ENCODE measurements at regions not wholly inside any gene's neighbourhood (a gene's known extent, or its start where the extent isn't known, plus 50 kb on each side); places are given as distances from the start of the nearest gene placed in this dataset.

DNA sequence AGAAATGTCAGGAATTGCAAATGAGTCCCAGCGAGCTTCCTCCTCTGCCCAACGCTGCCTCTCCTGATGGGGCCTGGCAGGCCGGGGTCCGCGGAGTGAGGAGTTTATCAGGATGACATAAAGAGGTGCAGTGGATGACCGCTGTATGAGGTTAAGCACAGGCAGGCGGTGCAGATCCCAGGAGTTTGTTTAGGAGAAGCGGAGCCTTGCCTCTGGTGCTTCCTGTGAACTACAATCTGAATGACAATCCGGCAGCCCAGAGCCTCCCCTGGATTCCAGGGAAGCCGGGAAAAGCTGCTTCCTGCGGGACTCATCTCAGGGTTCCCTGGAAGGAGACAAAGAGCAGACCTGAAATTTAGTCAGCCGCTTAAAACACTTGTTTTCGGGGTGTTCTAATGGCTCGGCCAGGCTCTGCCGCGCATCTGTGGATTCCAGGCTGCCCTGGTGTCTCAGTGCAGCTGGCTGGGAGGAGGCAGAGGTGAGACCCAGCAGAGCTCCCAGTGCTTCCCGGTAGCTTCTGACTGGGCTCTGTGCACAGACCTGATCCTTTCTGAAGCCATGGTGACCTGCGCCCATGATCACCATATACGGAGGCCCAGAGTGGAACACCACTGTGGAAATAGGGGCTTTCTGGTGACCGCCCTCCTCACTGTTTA is 69.8 kb upstream of the IRX4 start:
- in situ Hi-C loops (cut with MboI; ENCODE audit: low pct_unique_long_range_greater_than_20kb in 2 of 9, low sequenced_read_pairs in 9 of 9, unreplicated experiment in 9 of 9): no loop called here
- no peak overlapping the region for H3K27ac ChIP-seq
- ATAC-seq (replicated peaks in 6 of 8): peak in 3 of 8 experiments; percentile 40 to 70 (median 70)
- WGBS, 10 experiments: 19 to 70% (median 40%) methylated on average over 1 to 11 of the region's 20 CpGs; no CpG with 5 or more reads in 3 of the 10 experiments
- no peaks in the 10 kb centered on the region for H3K4me1 ChIP-seq (replicated peaks in 1 of 2)
- no peak overlapping the region for H3K4me3 ChIP-seq

DNA sequence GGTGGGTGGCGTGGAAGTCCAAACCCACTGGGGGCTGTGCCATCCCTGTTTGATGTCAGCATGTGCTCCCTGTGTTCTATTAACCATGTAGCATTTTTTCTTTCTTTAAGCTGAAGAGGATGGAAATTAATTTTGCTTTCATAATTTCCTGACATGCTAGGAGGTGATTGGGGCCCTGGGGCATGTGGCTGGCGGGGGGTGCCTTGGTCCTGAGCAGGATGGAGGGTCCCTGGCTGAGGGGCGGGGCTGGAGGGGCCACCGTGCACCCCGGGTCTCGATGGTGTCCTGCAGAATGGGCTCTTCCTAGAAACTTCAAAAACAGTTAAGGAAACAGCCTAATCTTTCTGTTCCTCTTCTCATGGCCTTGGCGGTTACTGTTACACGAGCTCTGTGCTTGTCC is 69.3 kb upstream of the IRX4 start:
- in situ Hi-C loops (cut with MboI; ENCODE audit: low pct_unique_long_range_greater_than_20kb in 2 of 9, low sequenced_read_pairs in 9 of 9, unreplicated experiment in 9 of 9): no loop called here
- ATAC-seq (replicated peaks in 6 of 8): no peak
- WGBS, 10 experiments: 40 to 83% methylated on average over 1 to 3 of the region's 8 CpGs; no CpG with 5 or more reads in 8 of the 10 experiments
- no peak overlapping the region for H3K4me3 ChIP-seq
- H3K27ac ChIP-seq: no peak overlapping the region
- H3K4me1 ChIP-seq (replicated peaks in 1 of 2): no peaks in the 10 kb centered on the region

DNA sequence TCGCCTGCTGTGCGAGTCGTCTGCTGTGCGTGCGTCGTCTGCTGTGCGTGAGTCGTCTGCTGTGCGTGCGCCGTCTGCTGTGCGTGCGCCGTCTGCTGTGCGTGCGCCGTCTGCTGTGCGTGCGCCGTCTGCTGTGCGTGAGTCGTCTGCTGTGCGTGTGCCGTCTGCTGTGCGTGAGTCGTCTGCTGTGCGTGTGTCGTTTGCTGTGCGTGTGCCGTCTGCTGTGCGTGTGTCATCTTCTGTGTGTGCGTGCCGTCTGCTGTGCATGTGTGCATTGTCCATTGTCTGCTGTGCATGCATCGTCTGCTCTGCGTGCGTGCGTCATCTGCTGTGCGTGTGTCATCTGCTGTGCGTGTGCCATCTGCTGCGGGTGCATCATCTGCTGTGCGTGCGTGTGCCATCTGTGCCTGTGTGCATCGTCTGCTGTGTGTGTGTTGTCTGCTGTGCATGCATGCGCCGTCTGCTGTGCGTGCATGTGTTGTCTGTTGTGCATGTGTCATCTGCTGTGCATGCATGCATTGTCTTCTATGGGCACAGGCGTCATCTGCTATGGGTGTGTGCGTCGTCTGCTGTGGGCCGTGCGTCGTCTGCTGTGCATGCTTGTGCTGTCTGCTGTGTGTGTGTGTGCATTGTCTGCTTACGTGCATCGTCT is 68.6 kb upstream of the IRX4 start:
- no peak for ATAC-seq (replicated peaks in 6 of 8)
- in situ Hi-C loops (cut with MboI; ENCODE audit: low pct_unique_long_range_greater_than_20kb in 2 of 9, low sequenced_read_pairs in 9 of 9, unreplicated experiment in 9 of 9): no loop called here
- 50 to 96% (median 73%) methylated on average over 1 to 28 of the region's 54 CpGs; no CpG with 5 or more reads in 5 of the 10 experiments for WGBS, 10 experiments
- H3K27ac ChIP-seq: no peak overlapping the region
- H3K4me1 ChIP-seq (replicated peaks in 1 of 2): no peaks in the 10 kb centered on the region
- no peak overlapping the region for H3K4me3 ChIP-seq

DNA sequence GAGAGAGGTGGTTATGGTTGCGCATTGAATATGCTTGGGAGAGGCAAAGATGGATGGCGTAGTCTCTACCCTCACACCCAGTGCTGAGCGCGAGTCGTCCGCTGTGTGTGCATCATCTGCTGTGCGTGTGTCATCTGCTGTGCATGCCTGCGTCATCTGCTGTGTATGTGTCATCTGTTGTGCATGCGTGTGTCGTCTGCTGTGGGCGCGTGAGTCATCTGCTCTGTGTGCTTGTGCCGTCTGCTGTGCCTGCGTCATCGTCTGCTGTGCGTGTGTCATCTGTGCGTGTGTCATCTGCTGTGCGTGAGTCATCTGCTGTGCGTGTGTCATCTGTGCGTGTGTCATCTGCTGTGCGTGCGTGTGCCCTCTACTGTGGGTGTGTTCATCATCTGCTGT is 68.0 kb upstream of the IRX4 start:
- Histone ChIP-seq H3K27ac (no peak overlapping the region), H3K4me3 (no peak overlapping the region), H3K4me1 (replicated peaks in 1 of 2) (no peaks in the 10 kb centered on the region)
- 30 to 100% (median 95%) methylated on average over 1 to 4 of the region's 22 CpGs; no CpG with 5 or more reads in 7 of the 10 experiments for WGBS, 10 experiments
- ATAC-seq (replicated peaks in 6 of 8): no peak
- in situ Hi-C loops (cut with MboI; ENCODE audit: low pct_unique_long_range_greater_than_20kb in 2 of 9, low sequenced_read_pairs in 9 of 9, unreplicated experiment in 9 of 9): no loop called here

DNA sequence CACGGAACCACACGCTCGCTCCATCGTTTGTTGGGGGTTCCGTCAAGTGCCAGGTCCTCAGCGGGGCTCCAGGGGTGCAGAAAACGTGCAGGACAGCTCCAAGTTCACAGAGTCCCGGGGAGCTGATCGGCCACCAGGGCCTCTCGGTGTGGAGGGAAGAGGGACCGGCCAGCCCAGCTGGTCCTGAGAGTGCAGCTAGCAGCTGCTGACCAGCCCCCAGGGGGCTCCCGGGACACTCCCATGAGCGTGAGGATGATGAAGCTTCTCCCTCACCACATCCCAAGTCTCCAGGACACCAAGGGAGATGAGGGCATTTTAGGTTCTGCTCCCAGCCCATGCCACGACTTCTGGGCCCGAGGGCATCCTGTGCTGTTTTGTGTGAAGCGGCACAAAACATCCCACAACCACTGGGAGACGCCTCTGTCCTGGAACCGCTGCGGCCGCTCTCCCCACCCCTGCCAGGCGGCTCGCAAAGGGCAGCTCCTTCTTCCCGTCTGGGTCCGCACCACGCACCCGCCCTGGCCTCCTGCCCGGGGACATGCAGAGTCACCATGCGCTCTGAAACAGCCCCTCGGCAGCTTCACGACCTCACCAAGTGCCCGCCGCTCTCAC is 67.5 kb upstream of the IRX4 start:
- 43 to 100% (median 78%) methylated on average over 1 to 6 of the region's 32 CpGs; no CpG with 5 or more reads in 4 of the 10 experiments for WGBS, 10 experiments

DNA sequence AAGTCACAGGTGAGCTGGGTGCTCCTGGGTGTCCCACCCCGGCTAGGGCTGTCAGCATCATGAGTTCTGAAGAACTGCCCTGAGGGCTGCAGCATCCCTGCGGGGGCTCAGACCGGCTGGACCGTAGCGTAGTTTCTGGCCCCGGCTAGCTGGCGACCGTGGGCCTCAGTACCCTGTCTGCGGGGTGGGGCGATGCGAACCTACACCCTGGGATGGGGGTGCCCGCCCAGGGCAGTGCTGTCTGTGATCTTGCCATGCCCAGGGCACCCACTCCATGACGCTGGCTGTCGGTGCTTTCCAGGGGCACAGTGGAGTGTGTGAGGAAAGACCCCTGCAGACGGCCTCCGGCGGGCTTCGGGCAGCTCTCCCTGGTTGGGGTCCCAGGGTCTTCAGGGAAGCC is 66.5 kb upstream of the IRX4 start:
- in situ Hi-C loops (cut with MboI; ENCODE audit: low pct_unique_long_range_greater_than_20kb in 2 of 9, low sequenced_read_pairs in 9 of 9, unreplicated experiment in 9 of 9): no loop called here
- 30 to 96% (median 80%) methylated on average over 1 to 5 of the region's 18 CpGs; no CpG with 5 or more reads in 5 of the 10 experiments for WGBS, 10 experiments
- Histone ChIP-seq H3K4me3 (no peak overlapping the region), H3K4me1 (replicated peaks in 1 of 2) (no peaks in the 10 kb centered on the region), H3K27ac (no peak overlapping the region)
- ATAC-seq (replicated peaks in 6 of 8): no peak

More for the DNA sequence above, 67.5 kb upstream of the IRX4 start:
- Histone ChIP-seq H3K27ac (no peak overlapping the region), H3K4me3 (no peak overlapping the region), H3K4me1 (replicated peaks in 1 of 2) (no peaks in the 10 kb centered on the region)
- in situ Hi-C loops (cut with MboI; ENCODE audit: low pct_unique_long_range_greater_than_20kb in 2 of 9, low sequenced_read_pairs in 9 of 9, unreplicated experiment in 9 of 9): no loop called here
- ATAC-seq (replicated peaks in 6 of 8): no peak

DNA sequence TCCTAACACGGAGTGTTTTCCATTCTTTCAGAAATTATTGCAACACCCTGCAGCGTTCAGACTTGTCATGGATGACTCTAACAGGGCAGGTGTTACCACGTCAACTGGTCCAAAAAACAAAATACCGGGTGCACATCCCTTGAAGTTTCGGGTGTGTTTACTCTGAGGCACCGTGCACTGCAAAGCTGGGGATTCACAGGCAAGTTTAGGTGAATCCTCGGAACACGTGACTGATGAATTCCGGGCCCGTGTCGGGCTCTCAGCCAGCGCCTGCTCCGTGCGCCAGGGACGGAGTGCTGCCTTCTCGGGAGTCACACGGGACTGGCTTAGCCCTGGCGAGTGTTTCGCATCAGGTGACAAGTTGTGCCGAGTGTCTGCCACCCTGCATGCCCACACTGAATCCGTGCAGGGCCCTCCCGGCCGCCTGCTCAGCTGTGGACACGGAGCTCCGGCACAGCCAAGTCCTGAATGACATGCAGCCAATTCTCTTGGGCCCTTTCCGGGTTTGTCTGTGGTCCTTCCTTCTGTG is 66.0 kb upstream of the IRX4 start:
- no peak for ATAC-seq (replicated peaks in 6 of 8)
- H3K4me3 ChIP-seq: no peak overlapping the region
- in situ Hi-C loops (cut with MboI; ENCODE audit: low pct_unique_long_range_greater_than_20kb in 2 of 9, low sequenced_read_pairs in 9 of 9, unreplicated experiment in 9 of 9): no loop called here
- H3K4me1 ChIP-seq (replicated peaks in 1 of 2): no peaks in the 10 kb centered on the region
- no peak overlapping the region for H3K27ac ChIP-seq
- WGBS, 10 experiments: 0 to 98% (median 76%) methylated on average over 1 to 14 of the region's 26 CpGs; no CpG with 5 or more reads in 1 of the 10 experiments

DNA sequence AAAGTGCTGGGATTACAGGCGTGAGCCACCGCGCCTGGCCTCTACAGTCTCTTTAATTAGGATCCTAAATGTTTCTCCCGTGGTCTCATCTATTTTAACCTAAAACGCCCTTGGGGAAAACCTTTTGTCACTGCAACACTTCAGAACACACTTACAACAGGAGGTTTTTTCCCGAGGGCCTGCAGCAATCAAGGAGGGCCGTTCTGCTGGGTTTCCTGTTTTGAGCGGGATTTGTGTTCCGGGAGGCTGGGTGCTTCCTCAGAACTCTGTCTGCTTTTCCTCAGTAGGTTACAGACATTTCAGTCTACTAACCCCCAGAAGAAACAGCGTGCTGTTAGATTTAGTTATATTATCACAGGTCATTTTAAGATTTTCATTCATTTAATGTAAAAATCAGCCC is 65.4 kb upstream of the IRX4 start:
- ATAC-seq (replicated peaks in 6 of 8): no peak
- 25 to 80% (median 62%) methylated on average over 2 to 7 of the region's 10 CpGs for WGBS, 10 experiments
- no peak overlapping the region for H3K4me3 ChIP-seq
- H3K4me1 ChIP-seq (replicated peaks in 1 of 2): no peaks in the 10 kb centered on the region
- no peak overlapping the region for H3K27ac ChIP-seq
- in situ Hi-C loops (cut with MboI; ENCODE audit: low pct_unique_long_range_greater_than_20kb in 2 of 9, low sequenced_read_pairs in 9 of 9, unreplicated experiment in 9 of 9): no loop called here

DNA sequence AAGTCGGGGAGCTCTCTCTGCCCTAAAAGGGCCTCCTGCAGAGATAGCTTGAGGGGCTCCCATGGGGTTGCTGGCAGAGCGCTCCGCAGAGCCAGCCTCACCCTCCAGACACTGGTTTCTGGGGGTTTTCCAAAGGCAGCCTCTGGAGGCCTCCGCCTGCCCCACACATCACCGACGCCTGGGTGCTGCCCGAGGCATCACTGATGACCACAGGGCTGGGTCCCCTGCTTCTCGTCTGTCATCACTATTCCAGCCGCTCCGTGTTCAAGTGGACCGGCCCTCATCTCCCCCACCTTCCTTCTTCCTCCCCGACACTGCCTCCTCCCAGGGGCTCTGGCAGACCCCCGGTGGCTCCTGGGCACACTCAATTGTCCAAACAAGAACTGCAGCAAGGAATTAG is 64.1 kb upstream of the IRX4 start:
- Histone ChIP-seq H3K27ac (no peak overlapping the region), H3K4me1 (replicated peaks in 1 of 2) (no peaks in the 10 kb centered on the region), H3K4me3 (no peak overlapping the region)
- in situ Hi-C loops (cut with MboI; ENCODE audit: low pct_unique_long_range_greater_than_20kb in 2 of 9, low sequenced_read_pairs in 9 of 9, unreplicated experiment in 9 of 9): no loop called here
- 74 to 82% (median 78%) methylated on average over 2 to 5 of the region's 13 CpGs; no CpG with 5 or more reads in 7 of the 10 experiments for WGBS, 10 experiments
- no peak for ATAC-seq (replicated peaks in 6 of 8)

DNA sequence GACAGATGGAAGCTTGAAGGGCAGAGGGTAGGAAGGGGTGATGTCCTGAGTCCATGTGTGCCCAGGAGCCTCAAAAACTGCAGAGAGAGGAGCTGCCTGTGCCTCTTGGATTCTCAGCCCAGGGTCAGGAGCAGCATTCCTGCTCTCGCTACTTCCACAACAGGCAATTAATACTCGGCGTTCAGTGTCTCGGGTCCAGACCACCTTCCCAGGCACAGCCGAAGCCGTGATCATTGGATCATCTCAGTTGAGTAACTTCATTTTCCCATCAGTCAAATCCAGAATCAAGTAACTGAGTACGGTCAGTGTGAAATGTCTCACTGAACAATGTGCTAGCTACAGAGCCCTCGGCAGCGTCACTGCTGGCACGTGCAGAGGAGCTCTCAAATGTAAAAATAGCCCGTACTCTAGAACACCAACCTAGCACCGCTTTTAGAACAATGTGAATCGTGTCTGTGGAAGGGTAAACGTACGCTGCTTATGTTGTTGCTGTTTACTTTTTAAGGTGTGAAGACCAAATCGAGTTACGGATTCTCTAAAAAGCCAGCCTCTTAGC is 63.5 kb upstream of the IRX4 start:
- ATAC-seq (replicated peaks in 6 of 8): no peak
- no peak overlapping the region for H3K4me3 ChIP-seq
- in situ Hi-C loops (cut with MboI; ENCODE audit: low pct_unique_long_range_greater_than_20kb in 2 of 9, low sequenced_read_pairs in 9 of 9, unreplicated experiment in 9 of 9): no loop called here
- no peak overlapping the region for H3K27ac ChIP-seq
- H3K4me1 ChIP-seq (replicated peaks in 1 of 2): no peaks in the 10 kb centered on the region
- WGBS, 10 experiments: 19 to 91% (median 75%) methylated on average over 3 to 12 of the region's 17 CpGs; no CpG with 5 or more reads in 1 of the 10 experiments

DNA sequence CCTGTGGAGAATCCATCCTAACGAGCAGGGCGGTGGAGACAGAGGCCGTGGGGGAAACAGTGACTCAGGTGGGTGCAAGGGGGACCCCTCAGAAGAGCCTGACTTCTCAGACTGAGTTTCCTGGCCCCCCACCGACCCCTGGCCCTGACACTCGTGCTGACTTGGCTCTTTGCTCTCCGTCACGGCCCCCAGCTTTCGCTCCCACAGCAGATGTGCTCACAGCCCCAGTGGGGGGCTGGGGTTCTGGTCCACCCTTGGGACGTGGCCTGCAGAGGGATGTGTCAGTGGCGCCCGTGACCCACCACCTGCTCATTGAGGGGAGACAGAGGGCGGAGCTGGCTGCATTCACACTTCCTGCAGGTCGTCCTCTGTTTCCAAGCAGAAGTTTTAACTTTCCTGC is 62.9 kb upstream of the IRX4 start:
- Histone ChIP-seq H3K4me3 (no peak overlapping the region), H3K27ac (no peak overlapping the region), H3K4me1 (replicated peaks in 1 of 2) (no peaks in the 10 kb centered on the region)
- in situ Hi-C loops (cut with MboI; ENCODE audit: low pct_unique_long_range_greater_than_20kb in 2 of 9, low sequenced_read_pairs in 9 of 9, unreplicated experiment in 9 of 9): no loop called here
- WGBS, 10 experiments: 20 to 100% (median 34%) methylated on average over 1 to 9 of the region's 13 CpGs; no CpG with 5 or more reads in 5 of the 10 experiments
- ATAC-seq (replicated peaks in 6 of 8): no peak

DNA sequence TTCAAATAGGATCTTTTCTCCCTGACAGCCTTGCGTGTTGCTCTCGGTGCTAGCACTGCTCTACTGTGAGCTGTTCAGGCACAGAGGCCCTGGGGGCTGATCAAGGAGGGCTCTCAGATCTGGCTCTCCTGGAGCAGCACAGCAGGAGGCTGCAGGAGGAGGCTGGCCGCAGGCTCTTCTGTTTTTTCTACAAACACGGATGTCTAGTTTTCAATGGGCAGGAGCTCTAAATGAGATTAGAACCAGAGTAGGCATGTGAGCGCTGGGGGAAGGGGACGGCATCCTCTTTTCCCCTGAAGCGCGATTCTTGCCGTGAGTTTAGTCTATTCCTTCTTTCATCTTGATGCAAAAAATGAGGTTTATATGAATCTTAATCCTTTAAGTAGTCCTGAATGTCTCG is 61.7 kb upstream of the IRX4 start:
- Histone ChIP-seq H3K27ac (no peak overlapping the region), H3K4me1 (replicated peaks in 1 of 2) (no peaks in the 10 kb centered on the region), H3K4me3 (no peak overlapping the region)
- no peak for ATAC-seq (replicated peaks in 6 of 8)
- in situ Hi-C loops (cut with MboI; ENCODE audit: low pct_unique_long_range_greater_than_20kb in 2 of 9, low sequenced_read_pairs in 9 of 9, unreplicated experiment in 9 of 9): no loop called here
- 0 to 75% (median 60%) methylated on average over 1 to 8 of the region's 10 CpGs; no CpG with 5 or more reads in 4 of the 10 experiments for WGBS, 10 experiments

DNA sequence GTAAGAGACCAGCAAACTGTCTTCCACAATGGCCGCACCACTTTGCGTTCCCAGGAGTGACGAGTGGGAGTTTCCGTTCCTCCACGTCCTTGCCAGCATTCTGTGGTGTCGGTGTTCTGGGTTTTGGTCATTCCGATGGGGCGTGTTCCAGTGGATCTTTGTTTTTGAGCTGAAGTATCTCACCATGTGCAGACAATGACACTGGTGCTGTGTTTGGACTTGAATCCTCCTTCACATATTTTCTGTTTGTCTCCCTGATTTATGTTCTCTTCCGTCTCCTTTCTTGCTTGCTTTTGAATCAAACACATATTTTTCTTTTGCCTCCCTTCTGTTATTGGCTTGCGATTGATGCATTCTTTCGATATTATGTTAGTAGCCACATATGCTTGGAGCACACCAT is 60.8 kb upstream of the IRX4 start:
- no peaks in the 10 kb centered on the region for H3K4me1 ChIP-seq (replicated peaks in 1 of 2)
- no peak for ATAC-seq (replicated peaks in 6 of 8)
- in situ Hi-C loops (cut with MboI; ENCODE audit: low pct_unique_long_range_greater_than_20kb in 2 of 9, low sequenced_read_pairs in 9 of 9, unreplicated experiment in 9 of 9): no loop called here
- WGBS, 10 experiments: 0 to 100% (median 73%) methylated on average over 1 to 11 of the region's 11 CpGs
- H3K4me3 ChIP-seq: no peak overlapping the region
- no peak overlapping the region for H3K27ac ChIP-seq

Data from motor neuron (in vitro differentiated cells).